ENCODE measurements at regions not wholly inside any gene's neighbourhood (a gene's known extent, or its start where the extent isn't known, plus 50 kb on each side); places are given as distances from the start of the nearest gene placed in this dataset.

- Histone ChIP-seq H3K9me3 (ENCODE audit: control insufficient read depth in 2 of 3, low read length in 3 of 3) (no peaks in the 10 kb centered on the region), H3K4me1 (ENCODE audit: control insufficient read depth in 2 of 2, insufficient read depth in 2 of 2, low read length in 2 of 2) (peaks cover 29 to 49% of the 10 kb centered on the region in 2 donors), H3K27ac (ENCODE audit: low read depth, low read length) (peak overlapping the region; percentile 92), H3K4me3 (ENCODE audit: low read length) (peak overlapping the region; percentile 77), H3K36me3 (ENCODE audit: control insufficient read depth in 2 of 3, insufficient read depth in 3 of 3, low read length in 3 of 3) (peaks cover 0 to 48% (median 0%) of the 10 kb centered on the region in 3 experiments), H3K27me3 (ENCODE audit: control insufficient read depth in 2 of 2, insufficient read depth in 2 of 2, low read length in 2 of 2) (no peaks in the 10 kb centered on the region)
- no peaks in the 10 kb centered on the region for H3K27me3 Mint-ChIP-seq
- CTCF ChIA-PET: interaction anchor here (0.5 to 4.5 kb wide), 17 partner anchors 9 to 566 kb away, joined by 3 to 21 read pairs (median 3); no protein-coding TSS in a partner anchor
- intact Hi-C loops (cut with micrococcal nuclease): loop anchor here (1.0 to 5.0 kb wide), 3 partner anchors 8 to 798 kb away; partner anchors contain the start of gene TMC8 (in 1 of the 2)
- H3K27ac Mint-ChIP-seq: peak overlapping the region; percentile 93 to 100 (median 98)
- peak overlapping the region; percentile 92 to 100 (median 98) for H3K4me3 Mint-ChIP-seq
- peak in 1 of 9 donors; percentile 21 for DNase-seq
- ATAC-seq: no peak
- POLR2A ChIA-PET: interaction anchor here (0.9 to 61.0 kb wide), 14 partner anchors 10 to 1365 kb away, joined by 4 to 3353 read pairs (median 6); partner anchors contain the start of gene TMC8
- H3K36me3 Mint-ChIP-seq: peaks cover 5 to 68% (median 30%) of the 10 kb centered on the region in 5 donors
- peaks cover 0 to 2% (median 0%) of the 10 kb centered on the region in 11 donors for H3K9me3 Mint-ChIP-seq
- peaks cover 22 to 71% (median 29%) of the 10 kb centered on the region in 7 donors for H3K4me1 Mint-ChIP-seq
These were observed 313.7 kb downstream of the SEC14L1 start for GRCh38 chr17:77454242-77455095.

- Mint-ChIP-seq H3K9me3 (peaks cover 0 to 2% (median 0%) of the 10 kb centered on the region in 11 donors), H3K4me3 (peak overlapping the region; percentile 92 to 100 (median 98))
- peak in 1 of 9 donors; percentile 16 for DNase-seq
These were observed 314.5 kb downstream of the SEC14L1 start for GRCh38 chr17:77455111-77455890.

DNA sequence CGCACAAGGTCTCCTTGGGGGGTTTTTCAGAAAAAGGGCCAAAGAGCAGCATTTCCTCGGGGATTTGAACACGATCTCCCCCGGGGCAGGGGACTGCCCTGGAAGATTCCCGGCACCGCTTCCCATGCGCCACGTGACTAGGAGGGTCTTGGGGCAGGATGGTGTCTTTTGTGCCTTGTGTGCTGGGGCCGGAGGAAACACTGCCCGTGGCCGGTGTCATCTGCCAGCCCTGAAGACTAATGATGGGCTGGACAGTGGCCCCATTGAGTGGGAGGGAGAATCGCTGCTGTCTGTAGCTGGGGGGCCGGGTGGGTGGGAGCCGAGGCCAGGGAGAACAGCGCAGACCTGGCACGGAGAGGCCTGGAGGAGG is 315.1 kb downstream of the SEC14L1 start:
- intact Hi-C loops (cut with micrococcal nuclease): loop anchor here in 1 of 2 donors (1.0 to 2.0 kb wide), 2 partner anchors 15 to 55 kb away; no protein-coding TSS in a partner anchor
- peak overlapping the region; percentile 77 for H3K4me3 ChIP-seq (ENCODE audit: low read length)
- DNase-seq: no peak
- H3K4me1 Mint-ChIP-seq: peaks cover 24 to 71% (median 36%) of the 10 kb centered on the region in 7 donors
- peak overlapping the region; percentile 92 for H3K27ac ChIP-seq (ENCODE audit: low read depth, low read length)
- no peaks in the 10 kb centered on the region for H3K9me3 ChIP-seq (ENCODE audit: control insufficient read depth in 2 of 3, low read length in 3 of 3)
- H3K9me3 Mint-ChIP-seq: peaks cover 0 to 2% (median 0%) of the 10 kb centered on the region in 11 donors
- peaks cover 37 to 48% of the 10 kb centered on the region in 2 donors for H3K4me1 ChIP-seq (ENCODE audit: control insufficient read depth in 2 of 2, insufficient read depth in 2 of 2, low read length in 2 of 2)
- H3K27ac Mint-ChIP-seq: peak overlapping the region; percentile 93 to 100 (median 98)
- H3K27me3 ChIP-seq (ENCODE audit: control insufficient read depth in 2 of 2, insufficient read depth in 2 of 2, low read length in 2 of 2): no peaks in the 10 kb centered on the region
- no peaks in the 10 kb centered on the region for H3K27me3 Mint-ChIP-seq
- ChIA-PET CTCF (no interaction called here), POLR2A (interaction anchor here (1.3 to 11.7 kb wide), 3 partner anchors 13 to 23 kb away, joined by 5 to 678 read pairs (median 97); no protein-coding TSS in a partner anchor)
- peak overlapping the region; percentile 92 to 100 (median 98) for H3K4me3 Mint-ChIP-seq
- peaks cover 0 to 46% (median 0%) of the 10 kb centered on the region in 3 experiments for H3K36me3 ChIP-seq (ENCODE audit: control insufficient read depth in 2 of 3, insufficient read depth in 3 of 3, low read length in 3 of 3)
- peaks cover 5 to 70% (median 30%) of the 10 kb centered on the region in 5 donors for H3K36me3 Mint-ChIP-seq
- no peak for ATAC-seq

More at GRCh38 chr17:77455111-77455890, 314.5 kb downstream of the SEC14L1 start:
- Histone ChIP-seq H3K36me3 (ENCODE audit: control insufficient read depth in 2 of 3, insufficient read depth in 3 of 3, low read length in 3 of 3) (peaks cover 0 to 48% (median 0%) of the 10 kb centered on the region in 3 experiments), H3K9me3 (ENCODE audit: control insufficient read depth in 2 of 3, low read length in 3 of 3) (no peaks in the 10 kb centered on the region), H3K4me3 (ENCODE audit: low read length) (peak overlapping the region; percentile 77), H3K27me3 (ENCODE audit: control insufficient read depth in 2 of 2, insufficient read depth in 2 of 2, low read length in 2 of 2) (no peaks in the 10 kb centered on the region), H3K4me1 (ENCODE audit: control insufficient read depth in 2 of 2, insufficient read depth in 2 of 2, low read length in 2 of 2) (peaks cover 31 to 46% of the 10 kb centered on the region in 2 donors), H3K27ac (ENCODE audit: low read depth, low read length) (peak overlapping the region; percentile 92)
- intact Hi-C loops (cut with micrococcal nuclease): no loop called here
- Mint-ChIP-seq H3K27ac (peak overlapping the region; percentile 93 to 100 (median 98)), H3K36me3 (peaks cover 5 to 71% (median 30%) of the 10 kb centered on the region in 5 donors), H3K4me1 (peaks cover 24 to 71% (median 31%) of the 10 kb centered on the region in 7 donors), H3K27me3 (no peaks in the 10 kb centered on the region)
- ChIA-PET POLR2A (interaction anchor here (1.1 to 61.0 kb wide), 8 partner anchors 9 to 1364 kb away, joined by 4 to 3353 read pairs (median 13); partner anchors contain the start of gene TMC8), CTCF (interaction anchor here (0.5 to 4.5 kb wide), 8 partner anchors 8 to 565 kb away, joined by 3 to 21 read pairs (median 6); no protein-coding TSS in a partner anchor)
- no peak for ATAC-seq

- peaks cover 5 to 67% (median 31%) of the 10 kb centered on the region in 5 donors for H3K36me3 Mint-ChIP-seq
- Histone ChIP-seq H3K36me3 (ENCODE audit: control insufficient read depth in 2 of 3, insufficient read depth in 3 of 3, low read length in 3 of 3) (peaks cover 0 to 40% (median 0%) of the 10 kb centered on the region in 3 experiments), H3K4me3 (ENCODE audit: low read length) (peak overlapping the region; percentile 77), H3K9me3 (ENCODE audit: control insufficient read depth in 2 of 3, low read length in 3 of 3) (no peaks in the 10 kb centered on the region), H3K4me1 (ENCODE audit: control insufficient read depth in 2 of 2, insufficient read depth in 2 of 2, low read length in 2 of 2) (peaks cover 40 to 51% of the 10 kb centered on the region in 2 donors), H3K27me3 (ENCODE audit: control insufficient read depth in 2 of 2, insufficient read depth in 2 of 2, low read length in 2 of 2) (no peaks in the 10 kb centered on the region), H3K27ac (ENCODE audit: low read depth, low read length) (peak overlapping the region; percentile 92)
- H3K27ac Mint-ChIP-seq: peak overlapping the region; percentile 93 to 100 (median 98)
- H3K27me3 Mint-ChIP-seq: no peaks in the 10 kb centered on the region
- ChIA-PET CTCF (interaction anchor here (0.8 to 1.5 kb wide), 2 partner anchors 12 to 16 kb away, joined by 3 to 7 read pairs; no protein-coding TSS in a partner anchor), POLR2A (interaction anchor here (0.7 to 11.7 kb wide), 11 partner anchors 9 to 316 kb away, joined by 3 to 678 read pairs (median 4); no protein-coding TSS in a partner anchor)
- H3K9me3 Mint-ChIP-seq: peaks cover 0 to 2% (median 0%) of the 10 kb centered on the region in 11 donors
- H3K4me1 Mint-ChIP-seq: peaks cover 28 to 70% (median 41%) of the 10 kb centered on the region in 7 donors
- peak overlapping the region; percentile 92 to 100 (median 98) for H3K4me3 Mint-ChIP-seq
- DNase-seq (peak in 2 of 9 donors; percentile 36 to 41), ATAC-seq (peak; percentile 5)
- intact Hi-C loops (cut with micrococcal nuclease): loop anchor here in 1 of 2 donors (1.0 to 2.0 kb wide), 2 partner anchors 15 to 56 kb away; no protein-coding TSS in a partner anchor
These were observed 315.6 kb downstream of the SEC14L1 start for GRCh38 chr17:77456271-77456950.

DNA sequence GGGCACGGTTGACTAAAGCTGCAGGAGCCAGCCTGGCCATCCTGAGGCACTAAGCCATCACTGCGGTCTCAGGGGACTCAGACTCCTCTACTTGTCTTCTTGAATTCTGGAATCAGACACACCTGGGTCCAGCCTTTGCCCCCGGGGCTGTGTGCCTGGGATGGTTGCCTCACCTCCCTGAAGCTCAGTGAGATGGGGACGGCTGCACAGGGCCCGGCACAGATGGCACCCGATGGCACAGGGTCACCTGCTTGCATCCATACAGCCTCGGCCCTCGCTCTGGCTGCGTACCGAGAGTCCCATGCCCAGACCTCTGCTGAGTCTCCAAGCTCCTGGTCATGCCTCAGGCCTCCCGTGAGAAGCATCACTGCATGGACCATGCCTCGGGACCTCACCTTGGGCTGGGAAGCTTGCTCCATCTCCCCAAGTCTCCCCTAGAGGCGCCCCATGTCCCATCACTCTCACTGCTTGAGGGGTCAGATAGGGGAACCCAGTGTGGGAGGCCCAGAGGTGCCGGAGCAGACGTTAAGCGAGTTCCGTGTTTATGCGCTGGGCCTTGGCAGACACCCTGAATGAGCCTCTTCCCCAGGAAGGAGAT is 316.3 kb downstream of the SEC14L1 start:
- peaks cover 0 to 2% (median 0%) of the 10 kb centered on the region in 11 donors for H3K9me3 Mint-ChIP-seq
- DNase-seq (peak in 3 of 9 donors; percentile 17 to 44 (median 40)), ATAC-seq (peak; percentile 35)
- H3K27me3 ChIP-seq (ENCODE audit: control insufficient read depth in 2 of 2, insufficient read depth in 2 of 2, low read length in 2 of 2): no peaks in the 10 kb centered on the region
- intact Hi-C loops (cut with micrococcal nuclease): loop anchor here (1.0 to 2.0 kb wide), 4 partner anchors 8 to 56 kb away; no protein-coding TSS in a partner anchor
- peaks cover 34 to 76% (median 48%) of the 10 kb centered on the region in 7 donors for H3K4me1 Mint-ChIP-seq
- no peaks in the 10 kb centered on the region for H3K9me3 ChIP-seq (ENCODE audit: control insufficient read depth in 2 of 3, low read length in 3 of 3)
- H3K27ac ChIP-seq (ENCODE audit: low read depth, low read length): peak overlapping the region; percentile 92
- peak overlapping the region; percentile 92 to 100 (median 98) for H3K4me3 Mint-ChIP-seq
- peak overlapping the region; percentile 93 to 100 (median 98) for H3K27ac Mint-ChIP-seq
- H3K36me3 Mint-ChIP-seq: peaks cover 5 to 70% (median 31%) of the 10 kb centered on the region in 5 donors
- peak overlapping the region; percentile 77 for H3K4me3 ChIP-seq (ENCODE audit: low read length)
- no peaks in the 10 kb centered on the region for H3K27me3 Mint-ChIP-seq
- POLR2A ChIA-PET: interaction anchor here (0.7 to 11.7 kb wide), 11 partner anchors 9 to 317 kb away, joined by 3 to 678 read pairs (median 4); no protein-coding TSS in a partner anchor
- peaks cover 0 to 34% (median 0%) of the 10 kb centered on the region in 3 experiments for H3K36me3 ChIP-seq (ENCODE audit: control insufficient read depth in 2 of 3, insufficient read depth in 3 of 3, low read length in 3 of 3)
- H3K4me1 ChIP-seq (ENCODE audit: control insufficient read depth in 2 of 2, insufficient read depth in 2 of 2, low read length in 2 of 2): peaks cover 46 to 57% of the 10 kb centered on the region in 2 donors
- CTCF ChIA-PET: interaction anchor here (0.8 to 1.8 kb wide), 4 partner anchors 11 to 28 kb away, joined by 3 to 13 read pairs (median 6); no protein-coding TSS in a partner anchor
